ENCODE measurements at regions not wholly inside any gene's neighbourhood (a gene's known extent, or its start where the extent isn't known, plus 50 kb on each side); places are given as distances from the start of the nearest gene placed in this dataset.

DNA sequence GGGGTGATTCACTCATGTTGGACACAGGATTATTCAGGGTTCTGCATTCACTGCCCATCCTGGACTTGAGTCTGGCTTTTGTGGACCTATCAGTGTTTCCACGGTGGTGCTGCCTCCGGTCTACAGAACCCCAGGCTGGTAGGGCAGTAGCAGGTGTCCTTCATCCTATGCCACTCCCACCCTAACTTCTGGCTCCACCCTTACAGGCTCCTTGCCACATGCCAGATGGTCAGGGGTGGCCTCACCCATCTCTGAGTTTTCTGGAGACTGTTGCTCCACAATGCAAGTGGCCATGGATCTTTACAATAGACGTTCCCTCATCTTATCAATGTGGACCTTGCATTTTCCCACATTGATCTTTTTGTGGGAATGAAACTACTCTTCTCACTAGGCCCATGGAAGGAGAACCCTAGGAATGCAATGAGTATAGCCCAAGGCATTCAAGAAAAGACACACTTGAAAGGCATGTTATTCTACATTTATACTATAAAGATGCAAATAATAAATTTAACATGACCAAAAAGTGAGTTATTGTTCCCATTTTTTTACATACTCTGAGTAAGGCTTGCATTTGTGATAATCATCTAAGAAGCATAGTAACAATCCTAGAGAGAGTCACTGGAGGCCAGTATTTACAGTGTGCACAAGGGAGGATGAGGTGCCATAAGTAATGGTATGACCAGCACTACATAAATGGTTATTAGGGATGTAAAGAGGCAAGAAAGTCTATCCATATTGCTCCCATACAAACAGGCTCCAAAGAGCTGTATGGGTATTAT is 57.4 kb upstream of the ADO start:
- no peak for DNase-seq (ENCODE audit: low spot score)

DNA sequence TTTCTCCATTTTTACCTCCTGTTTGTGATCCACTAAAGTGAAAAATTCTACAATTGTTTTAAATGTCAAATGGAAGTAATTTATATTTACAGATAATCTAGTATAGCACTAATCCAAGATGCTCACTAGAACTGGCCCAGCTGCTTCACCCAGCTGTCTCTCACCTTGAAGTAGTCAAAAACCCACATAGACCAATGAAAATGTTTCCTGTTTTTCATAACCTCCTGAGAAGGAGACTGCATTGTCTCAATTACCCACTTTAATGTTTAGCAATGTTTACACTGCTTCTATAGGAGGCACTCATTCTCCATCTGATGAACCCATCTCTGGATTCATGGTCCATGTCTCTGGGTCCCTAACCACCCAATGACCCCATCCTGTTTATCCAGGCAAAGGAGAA is 56.1 kb upstream of the ADO start:
- DNase-seq (ENCODE audit: low spot score), result no peak

DNA sequence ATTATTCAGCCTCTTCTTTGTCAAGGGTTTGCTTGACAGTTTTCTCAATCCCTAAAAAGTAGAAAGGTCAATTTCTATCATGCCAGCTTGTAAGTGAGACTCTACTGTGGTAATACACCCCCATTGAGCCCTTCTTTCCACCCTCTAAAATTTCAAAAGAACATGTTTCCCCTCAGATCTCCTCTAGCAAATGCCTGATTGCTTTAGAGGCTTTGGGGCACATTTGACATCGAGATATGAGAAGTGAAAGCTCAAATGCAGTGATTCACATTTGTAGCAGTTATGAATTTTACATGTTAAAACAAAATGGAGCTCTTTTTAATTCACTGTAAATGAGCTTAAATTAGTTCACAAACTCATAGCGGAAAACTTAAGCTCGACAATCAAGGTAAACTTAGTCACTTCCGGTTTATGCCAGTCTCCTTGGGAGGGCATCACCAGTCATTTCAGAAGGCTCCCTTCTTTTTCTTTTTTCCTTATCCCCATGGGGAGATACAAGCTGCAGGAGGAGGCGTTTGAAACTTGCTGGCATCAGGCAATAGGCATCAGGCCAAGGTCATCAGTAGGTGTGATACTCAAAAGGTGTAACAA is 55.3 kb upstream of the ADO start:
- no peak for DNase-seq (ENCODE audit: low spot score)
